Fibroblast of lung (primary cell): ENCODE measurements at regions not wholly inside any gene's neighbourhood (a gene's known extent, or its start where the extent isn't known, plus 50 kb on each side); places are given as distances from the start of the nearest gene placed in this dataset.

Source experiments
- CTCF ChIP-seq, 2 donors: IDR thresholded peaks in 1 of 2; conservative IDR thresholded peaks in 1 of 2; 1 replicate in 1 of 2; 2 replicates in 1 of 2; pipeline ENCODE4 v1.5.1; 2011 to 2012; ENCODE audit warnings: low read length in 2 of 2, control low read depth in 1 of 2, inconsistent platforms in 1 of 2, low read depth in 1 of 2, mild to moderate bottlenecking in 1 of 2
- EZH2 ChIP-seq: IDR thresholded peaks from 2 replicates; pipeline ENCODE4 v1.5.1; 2012; ENCODE audit warnings: low read length, control low read depth, mild to moderate bottlenecking; ENCODE audit errors: missing control alignments

GRCh38 chr9:90073186-90073945 is 468.6 kb downstream of the GADD45G start:
- no peak for TF ChIP-seq CTCF (conservative IDR thresholded peaks at IDR 0.05 in 1 of 2, IDR thresholded peaks at IDR 0.05 in 1 of 2; ENCODE audit: low read depth in 1 of 2, low read length in 2 of 2)
- no peak for TF ChIP-seq EZH2
